GM12891 (cell line): ENCODE measurements at regions not wholly inside any gene's neighbourhood (a gene's known extent, or its start where the extent isn't known, plus 50 kb on each side); places are given as distances from the start of the nearest gene placed in this dataset.

Source experiments
- PAX5 ChIP-seq: IDR thresholded peaks from 2 replicates; pipeline ENCODE4 v1.6.1; 2011; ENCODE audit warnings: low read length, moderate library complexity, mild to moderate bottlenecking; ENCODE audit not compliant: insufficient read depth, severe bottlenecking
- POLR2A ChIP-seq: IDR thresholded peaks from 2 replicates; pipeline ENCODE4 v1.6.1; 2011; ENCODE audit warnings: low read depth, low read length, control low read depth
- POLR2AphosphoS5 ChIP-seq: IDR thresholded peaks from 2 replicates; pipeline ENCODE4 v1.6.1; 2011; ENCODE audit warnings: low read depth, low read length, control low read depth
- POU2F2 ChIP-seq: IDR thresholded peaks from 2 replicates; pipeline ENCODE4 v1.6.1; 2011; ENCODE audit warnings: low read depth, mild to moderate bottlenecking, control low read depth, low read length, moderate library complexity
- SPI1 ChIP-seq: IDR thresholded peaks from 2 replicates; pipeline ENCODE4 v1.6.1; 2011; ENCODE audit warnings: low read depth, low read length, control low read depth
- TAF1 ChIP-seq: IDR thresholded peaks from 2 replicates; pipeline ENCODE4 v1.6.1; 2011; ENCODE audit warnings: low read depth, low read length, control low read depth

DNA sequence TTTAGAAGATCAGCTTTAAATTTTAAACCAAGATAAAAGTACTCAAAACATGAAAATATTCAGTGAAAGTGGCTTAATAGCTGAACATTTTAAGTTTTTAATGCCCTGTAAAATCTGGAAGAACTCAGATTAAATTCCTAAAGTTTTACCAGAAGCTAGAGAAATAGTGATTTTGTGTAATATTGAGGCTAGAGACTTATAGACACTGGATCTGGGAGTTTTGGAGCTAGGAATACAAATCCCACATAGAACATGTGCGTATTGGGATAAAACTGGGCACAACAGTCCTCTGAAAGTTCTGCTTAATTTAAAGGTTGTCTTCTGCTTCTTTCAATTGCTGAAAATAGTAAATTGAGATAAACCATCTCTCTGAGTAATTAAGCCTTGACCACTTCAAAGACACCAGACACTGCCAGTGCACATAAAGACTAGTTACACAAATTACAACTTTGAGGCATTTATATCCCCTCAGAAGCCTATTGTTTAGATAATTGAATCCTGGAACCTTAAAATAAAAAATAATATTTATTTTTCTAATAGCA is 1382.5 kb downstream of the OTOL1 start:
- TF ChIP-seq POLR2A = no peak
- no peak for TF ChIP-seq POLR2AphosphoS5
- TF ChIP-seq TAF1 = no peak
- TF ChIP-seq SPI1 = no peak
- no peak for TF ChIP-seq PAX5
- TF ChIP-seq POU2F2 = no peak
